ENCODE measurements at regions not wholly inside any gene's neighbourhood (a gene's known extent, or its start where the extent isn't known, plus 50 kb on each side); places are given as distances from the start of the nearest gene placed in this dataset.

- Mint-ChIP-seq H3K27ac (no peak overlapping the region), H3K9me3 (no peaks in the 10 kb centered on the region), H3K27me3 (ENCODE audit: insufficient read depth) (peaks cover 23% of the 10 kb centered on the region), H3K4me1 (peaks cover 21% of the 10 kb centered on the region), H3K4me3 (no peak overlapping the region), H3K36me3 (ENCODE audit: low read depth) (no peaks in the 10 kb centered on the region)
- no peak overlapping the region for H3K4me3 ChIP-seq (ENCODE audit: low read length)
- no peaks in the 10 kb centered on the region for H3K27me3 ChIP-seq (ENCODE audit: control insufficient read depth, insufficient read depth, low read length, poor library complexity, severe bottlenecking)
- DNase-seq, result no peak
- no peaks in the 10 kb centered on the region for H3K9me3 ChIP-seq (ENCODE audit: control insufficient read depth, low read length)
- no peak for TF ChIP-seq CTCF (conservative IDR thresholded peaks at IDR 0.05)
- no peak overlapping the region for H3K9ac ChIP-seq (ENCODE audit: extremely low read depth, low read length, poor library complexity, severe bottlenecking)
- no peaks in the 10 kb centered on the region for H3K36me3 ChIP-seq (ENCODE audit: control insufficient read depth, insufficient read depth, low read length)
- H3K4me1 ChIP-seq (ENCODE audit: control insufficient read depth, insufficient read depth, low read length), result peaks cover 10% of the 10 kb centered on the region
- peak overlapping the region; percentile 45 for H3K27ac ChIP-seq (ENCODE audit: low read depth, low read length)
- WGBS, 2 experiments (ENCODE audit: insufficient coverage in 1 of 2, insufficient read length in 1 of 2), result 88 to 90% methylated on average over 18 to 19 of the region's 19 CpGs
Observed at GRCh38 chr14:96663076-96663475, 134.1 kb upstream of the VRK1 start.

- no peak overlapping the region for H3K4me3 Mint-ChIP-seq
- Histone ChIP-seq H3K4me1 (ENCODE audit: control insufficient read depth, insufficient read depth, low read length) (peaks cover 10% of the 10 kb centered on the region), H3K36me3 (ENCODE audit: control insufficient read depth, insufficient read depth, low read length) (no peaks in the 10 kb centered on the region), H3K9me3 (ENCODE audit: control insufficient read depth, low read length) (no peaks in the 10 kb centered on the region), H3K27ac (ENCODE audit: low read depth, low read length) (no peak overlapping the region), H3K27me3 (ENCODE audit: control insufficient read depth, insufficient read depth, low read length, poor library complexity, severe bottlenecking) (no peaks in the 10 kb centered on the region), H3K9ac (ENCODE audit: extremely low read depth, low read length, poor library complexity, severe bottlenecking) (no peak overlapping the region), H3K4me3 (ENCODE audit: low read length) (no peak overlapping the region)
- no peak for DNase-seq
- no peaks in the 10 kb centered on the region for H3K9me3 Mint-ChIP-seq
- no peaks in the 10 kb centered on the region for H3K36me3 Mint-ChIP-seq (ENCODE audit: low read depth)
- peaks cover 22% of the 10 kb centered on the region for H3K4me1 Mint-ChIP-seq
- no peak for TF ChIP-seq CTCF (conservative IDR thresholded peaks at IDR 0.05)
- H3K27ac Mint-ChIP-seq, result no peak overlapping the region
- H3K27me3 Mint-ChIP-seq (ENCODE audit: insufficient read depth), result peaks cover 25% of the 10 kb centered on the region
- 85 to 90% methylated on average over 4 to 10 of the region's 10 CpGs for WGBS, 2 experiments (ENCODE audit: insufficient coverage in 1 of 2, insufficient read length in 1 of 2)
Observed at GRCh38 chr14:96663491-96664067, 133.6 kb upstream of the VRK1 start.

- Mint-ChIP-seq H3K36me3 (ENCODE audit: low read depth) (no peaks in the 10 kb centered on the region), H3K27ac (no peak overlapping the region), H3K27me3 (ENCODE audit: insufficient read depth) (peaks cover 30% of the 10 kb centered on the region), H3K4me1 (peaks cover 17% of the 10 kb centered on the region), H3K4me3 (no peak overlapping the region), H3K9me3 (no peaks in the 10 kb centered on the region)
- DNase-seq, result no peak
- no peak overlapping the region for H3K27ac ChIP-seq (ENCODE audit: low read depth, low read length)
- peak; percentile 36 for TF ChIP-seq CTCF (conservative IDR thresholded peaks at IDR 0.05)
- no peaks in the 10 kb centered on the region for H3K36me3 ChIP-seq (ENCODE audit: control insufficient read depth, insufficient read depth, low read length)
- H3K4me3 ChIP-seq (ENCODE audit: low read length), result no peak overlapping the region
- no peak overlapping the region for H3K9ac ChIP-seq (ENCODE audit: extremely low read depth, low read length, poor library complexity, severe bottlenecking)
- no peaks in the 10 kb centered on the region for H3K9me3 ChIP-seq (ENCODE audit: control insufficient read depth, low read length)
- peaks cover 7% of the 10 kb centered on the region for H3K27me3 ChIP-seq (ENCODE audit: control insufficient read depth, insufficient read depth, low read length, poor library complexity, severe bottlenecking)
- 73 to 79% methylated on average over 6 of the region's 6 CpGs for WGBS, 2 experiments (ENCODE audit: insufficient coverage in 1 of 2, insufficient read length in 1 of 2)
- H3K4me1 ChIP-seq (ENCODE audit: control insufficient read depth, insufficient read depth, low read length), result peaks cover 10% of the 10 kb centered on the region
Observed at GRCh38 chr14:96666088-96666487, 131.1 kb upstream of the VRK1 start.
